ENCODE measurements at regions not wholly inside any gene's neighbourhood (a gene's known extent, or its start where the extent isn't known, plus 50 kb on each side); places are given as distances from the start of the nearest gene placed in this dataset.
A peak's percentile ranks its signal among the peaks of the same experiment; 100 is the strongest.

GRCh38 chr7:81211204-81211933 lies 292.5 kb upstream of the SEMA3C start:
- ATAC-seq (peak in 4 of 8 donors; percentile 39 to 70 (median 60)), DNase-seq (no peak)
- intact Hi-C loops (cut with DNase I), result no loop called here
- Histone ChIP-seq H3K4me1 (peaks cover 0 to 8% (median 0%) of the 10 kb centered on the region in 9 donors), H3K9me3 (no peaks in the 10 kb centered on the region), H3K4me3 (no peak overlapping the region), H3K27ac (no peak overlapping the region), H3K27me3 (no peaks in the 10 kb centered on the region), H3K36me3 (no peaks in the 10 kb centered on the region)
- 43 to 50% methylated on average over 6 of the region's 6 CpGs for WGBS, 2 donors
- TF ChIP-seq CTCF (IDR thresholded peaks at IDR 0.05), result no peak

- no peak overlapping the region for H3K27ac ChIP-seq
- ATAC-seq, result no peak
- WGBS, 2 donors, result 57 to 67% methylated on average over 2 of the region's 2 CpGs
- DNase-seq, result no peak
- TF ChIP-seq CTCF (IDR thresholded peaks at IDR 0.05), result no peak
- no peak overlapping the region for H3K4me3 ChIP-seq
- peaks cover 0 to 8% (median 0%) of the 10 kb centered on the region in 9 donors for H3K4me1 ChIP-seq
- H3K36me3 ChIP-seq, result no peaks in the 10 kb centered on the region
- intact Hi-C loops (cut with DNase I), result no loop called here
- H3K9me3 ChIP-seq, result no peaks in the 10 kb centered on the region
- no peaks in the 10 kb centered on the region for H3K27me3 ChIP-seq
Observed at GRCh38 chr7:81210137-81211064, 291.6 kb upstream of the SEMA3C start.

GRCh38 chr7:81209059-81209458 lies 290.2 kb upstream of the SEMA3C start:
- H3K36me3 ChIP-seq, result no peaks in the 10 kb centered on the region
- no peaks in the 10 kb centered on the region for H3K27me3 ChIP-seq
- intact Hi-C loops (cut with DNase I), result no loop called here
- H3K9me3 ChIP-seq, result no peaks in the 10 kb centered on the region
- no peak overlapping the region for H3K4me3 ChIP-seq
- no peak overlapping the region for H3K27ac ChIP-seq
- peaks cover 0 to 8% (median 0%) of the 10 kb centered on the region in 9 donors for H3K4me1 ChIP-seq
- DNase-seq, result no peak
- no peak for TF ChIP-seq CTCF (IDR thresholded peaks at IDR 0.05)
- ATAC-seq, result no peak
- 69 to 70% methylated on average over 2 of the region's 2 CpGs for WGBS, 2 donors

- WGBS, 2 donors, result 57 to 68% methylated on average over 5 of the region's 5 CpGs
- Histone ChIP-seq H3K4me3 (no peak overlapping the region), H3K36me3 (no peaks in the 10 kb centered on the region), H3K4me1 (peaks cover 0 to 8% (median 0%) of the 10 kb centered on the region in 9 donors), H3K9me3 (no peaks in the 10 kb centered on the region), H3K27ac (no peak overlapping the region), H3K27me3 (no peaks in the 10 kb centered on the region)
- intact Hi-C loops (cut with DNase I), result no loop called here
- TF ChIP-seq CTCF (IDR thresholded peaks at IDR 0.05), result no peak
- DNase-seq, result no peak
- no peak for ATAC-seq
Observed at GRCh38 chr7:81207801-81208200, 288.9 kb upstream of the SEMA3C start.

All from heart right ventricle (tissue), 16 donors.